H1 (cell line): ENCODE measurements at regions not wholly inside any gene's neighbourhood (a gene's known extent, or its start where the extent isn't known, plus 50 kb on each side); places are given as distances from the start of the nearest gene placed in this dataset.

Source experiments
- CTCF ChIA-PET: fragments of 300-600 bp; sonication (Branson Sonifier 250); formaldehyde crosslinking; loops from one replicate; lab custom pipeline; 2021; ENCODE audit not compliant: partially characterized antibody; lab: Charles Lee
- POLR2A ChIA-PET: fragments of 300-600 bp; sonication (Branson Sonifier 250); formaldehyde crosslinking; loops from one replicate; lab custom pipeline; 2021; ENCODE audit warnings: inconsistent platforms; ENCODE audit not compliant: partially characterized antibody; lab: Charles Lee
- DNase-seq, 2 experiments: peaks; one replicate each; pipeline versions ENCODE4 v3.0.0 to v3.0.0-alpha.2; 2010 to 2022; ENCODE audit warnings: low spot score in 2 of 2, low read depth in 1 of 2, mixed read lengths in 1 of 2
- FAIRE-seq: peaks from 2 replicates; lab custom pipeline; 2011; peaks lifted over from hg19 to GRCh38; lab: Jason Lieb, UNC
- H2AFZ ChIP-seq: 2 replicates; pipeline ENCODE4 v1.8.1; 2012; ENCODE audit warnings: low read length, inconsistent platforms
- H2AK5ac ChIP-seq: 2 replicates; pipeline ENCODE4 v1.6.1; 2013; ENCODE audit warnings: low read depth, low read length
- H2BK120ac ChIP-seq: replicated peaks from 2 replicates; pipeline ENCODE3; 2013; ENCODE audit warnings: low read depth, low read length, inconsistent platforms
- H2BK12ac ChIP-seq: 2 replicates; pipeline ENCODE4 v1.6.1; 2013; ENCODE audit warnings: low read depth, low read length
- H2BK15ac ChIP-seq: 2 replicates; pipeline ENCODE4 v1.6.1; 2013; ENCODE audit warnings: low read length
- H2BK20ac ChIP-seq: 2 replicates; pipeline ENCODE4 v1.6.1; 2013; ENCODE audit warnings: low read length
- H2BK5ac ChIP-seq: 2 replicates; pipeline ENCODE4 v1.6.1; 2013; ENCODE audit warnings: low read depth, low read length
- H3K14ac ChIP-seq: 2 replicates; pipeline ENCODE4 v1.6.1; 2013; ENCODE audit warnings: inconsistent platforms; ENCODE audit not compliant: insufficient read length
- H3K18ac ChIP-seq: 2 replicates; pipeline ENCODE4 v1.6.1; 2013; ENCODE audit warnings: low read length; ENCODE audit errors: extremely low read depth
- H3K23ac ChIP-seq: 2 replicates; pipeline ENCODE4 v1.6.1; 2013; ENCODE audit warnings: inconsistent platforms; ENCODE audit not compliant: insufficient read length
- H3K23me2 ChIP-seq: 2 replicates; pipeline ENCODE4 v1.6.1; 2013; ENCODE audit warnings: low read depth, low read length
- H3K27ac ChIP-seq: 2 replicates; pipeline ENCODE4 v1.6.1; 2011; ENCODE audit warnings: low read depth, low read length, inconsistent platforms
- H3K27me3 ChIP-seq, 4 experiments: replicated peaks in 1 of 4; 1 replicate in 1 of 4; 2 replicates in 3 of 4; pipeline versions ENCODE4 v1.6.1 to v1.8.1; 2011 to 2013; ENCODE audit warnings: low read length in 3 of 4, mild to moderate bottlenecking in 3 of 4, inconsistent platforms in 2 of 4, mixed read lengths in 2 of 4, moderate library complexity in 1 of 4; ENCODE audit not compliant: control insufficient read depth in 3 of 4, insufficient read depth in 3 of 4; ENCODE audit errors: extremely low read depth in 1 of 4
- H3K36me3 ChIP-seq, 4 experiments: 2 replicates each; pipeline versions ENCODE4 v1.6.1 to v1.8.1; 2011 to 2013; ENCODE audit warnings: mild to moderate bottlenecking in 4 of 4, low read length in 3 of 4, moderate library complexity in 2 of 4, control low read depth in 1 of 4, inconsistent platforms in 1 of 4; ENCODE audit not compliant: insufficient read depth in 4 of 4, control insufficient read depth in 2 of 4
- H3K4ac ChIP-seq: replicated peaks from 2 replicates; pipeline ENCODE3; 2013; ENCODE audit warnings: low read length, low read depth, mixed read lengths, inconsistent platforms; ENCODE audit not compliant: insufficient read length
- H3K4me1 ChIP-seq, 4 experiments: replicated peaks in 1 of 4; 1 replicate in 1 of 4; 2 replicates in 3 of 4; pipeline versions ENCODE4 v1.6.1 to v1.8.1; 2011 to 2013; ENCODE audit warnings: low read length in 3 of 4, inconsistent platforms in 2 of 4, mixed read lengths in 1 of 4; ENCODE audit not compliant: insufficient read depth in 4 of 4, control insufficient read depth in 3 of 4
- H3K4me2 ChIP-seq, 2 experiments: 2 replicates each; pipeline versions ENCODE4 v1.6.1 to v1.8.1; 2011 to 2013; ENCODE audit warnings: low read depth in 2 of 2, low read length in 2 of 2, control low read depth in 1 of 2, inconsistent platforms in 1 of 2, mild to moderate bottlenecking in 1 of 2; ENCODE audit not compliant: insufficient read depth in 1 of 2
- H3K4me3 ChIP-seq, 4 experiments: fragments of 200-600, 300-600 bp in 1 of 4; sonication (generic), shearing (Covaris generic), sonication (Bioruptor Twin) in 1 of 4; 2 replicates each; pipeline versions ENCODE4 v1.5.1 to v1.8.1; 2011 to 2016; ENCODE audit warnings: low read length in 4 of 4, low read depth in 3 of 4, control low read depth in 2 of 4, inconsistent platforms in 2 of 4, mild to moderate bottlenecking in 2 of 4, mixed read lengths in 1 of 4, moderate library complexity in 1 of 4; ENCODE audit not compliant: insufficient read depth in 2 of 4; ENCODE audit errors: extremely low read depth in 1 of 4
- H3K56ac ChIP-seq: replicated peaks from 2 replicates; pipeline ENCODE3; 2013; ENCODE audit warnings: low read depth, mild to moderate bottlenecking, mixed read lengths, low read length, inconsistent platforms; ENCODE audit not compliant: insufficient read length
- H3K79me1 ChIP-seq: 2 replicates; pipeline ENCODE4 v1.6.1; 2013; ENCODE audit warnings: low read depth, low read length, control low read depth
- H3K79me2 ChIP-seq, 2 experiments: 2 replicates each; pipeline versions ENCODE4 v1.6.1 to v1.8.1; 2012 to 2013; ENCODE audit warnings: low read length in 2 of 2, mild to moderate bottlenecking in 2 of 2, inconsistent platforms in 1 of 2; ENCODE audit not compliant: insufficient read depth in 2 of 2, control insufficient read depth in 1 of 2
- H3K9ac ChIP-seq, 4 experiments: replicated peaks in 1 of 4; 1 replicate in 1 of 4; 2 replicates in 3 of 4; pipeline versions ENCODE4 v1.6.1 to v1.8.1; 2011 to 2013; ENCODE audit warnings: low read depth in 3 of 4, low read length in 3 of 4, control low read depth in 2 of 4, mild to moderate bottlenecking in 2 of 4, moderate library complexity in 2 of 4, inconsistent platforms in 1 of 4; ENCODE audit errors: extremely low read depth in 1 of 4
- H3K9me3 ChIP-seq, 2 experiments: 2 replicates each; pipeline versions ENCODE4 v1.6.1 to v1.8.1; 2012 to 2013; ENCODE audit warnings: mild to moderate bottlenecking in 2 of 2, moderate library complexity in 2 of 2, control low read depth in 1 of 2, inconsistent platforms in 1 of 2, low read depth in 1 of 2, low read length in 1 of 2, mixed read lengths in 1 of 2; ENCODE audit not compliant: insufficient read depth in 2 of 2
- H4K20me1 ChIP-seq, 2 experiments: replicated peaks in 1 of 2; 2 replicates each; pipeline versions ENCODE3 to v1.8.1; 2011 to 2013; ENCODE audit warnings: inconsistent platforms in 2 of 2, low read length in 2 of 2, mild to moderate bottlenecking in 1 of 2; ENCODE audit not compliant: insufficient read depth in 2 of 2, control insufficient read depth in 1 of 2
- H4K5ac ChIP-seq: 2 replicates; pipeline ENCODE4 v1.6.1; 2013; ENCODE audit warnings: low read length, low read depth, mixed read lengths, inconsistent platforms; ENCODE audit not compliant: insufficient read length
- H4K8ac ChIP-seq: 2 replicates; pipeline ENCODE4 v1.8.0; 2013; ENCODE audit warnings: mild to moderate bottlenecking, moderate library complexity, low read length, inconsistent platforms; ENCODE audit not compliant: insufficient read depth; ENCODE audit errors: extremely low read depth
- H4K91ac ChIP-seq: replicated peaks from 2 replicates; pipeline ENCODE3; 2013; ENCODE audit warnings: low read length, mixed read lengths, inconsistent platforms; ENCODE audit not compliant: insufficient read length
- ASH2L ChIP-seq: fragments of 200-600, 300-600 bp; sonication (generic); IDR thresholded peaks from one replicate; pipeline ENCODE4 v1.7.1; 2017; ENCODE audit warnings: low read length
- CBX5 ChIP-seq: fragments of 300-800, 300-1000 bp; sonication (generic); IDR thresholded peaks from 2 replicates; pipeline ENCODE4 v1.7.1; 2016; ENCODE audit warnings: antibody characterized with exemption, low read length, low read depth
- GABPA ChIP-seq: IDR thresholded peaks from 2 replicates; pipeline ENCODE4 v1.6.1; 2011; ENCODE audit warnings: mild to moderate bottlenecking, low read length, moderate library complexity, borderline replicate concordance; ENCODE audit not compliant: insufficient read depth
- KDM1A ChIP-seq: fragments of 200-600, 300-600 bp; sonication (generic); IDR thresholded peaks from 2 replicates; pipeline ENCODE4 v1.7.1; 2016; ENCODE audit warnings: mild to moderate bottlenecking, low read length, borderline replicate concordance
- MAX ChIP-seq: IDR thresholded peaks from 2 replicates; pipeline ENCODE4 v1.6.1; 2012; ENCODE audit warnings: inconsistent platforms
- POLR2A ChIP-seq, 2 experiments: IDR thresholded peaks; 1 replicate in 1 of 2; 2 replicates in 1 of 2; pipeline ENCODE4 v1.6.1; 2011; ENCODE audit warnings: low read depth in 2 of 2, low read length in 2 of 2, mild to moderate bottlenecking in 2 of 2; ENCODE audit errors: control extremely low read depth in 1 of 2
- POU5F1 ChIP-seq: IDR thresholded peaks from 2 replicates; pipeline ENCODE4 v1.6.1; 2011; ENCODE audit warnings: low read depth, mild to moderate bottlenecking, low read length, moderate library complexity
- SRF ChIP-seq: IDR thresholded peaks from 2 replicates; pipeline ENCODE4 v1.6.1; 2011; ENCODE audit warnings: mild to moderate bottlenecking, low read depth, low read length, moderate library complexity
- TCF12 ChIP-seq: IDR thresholded peaks from 2 replicates; pipeline ENCODE4 v1.6.1; 2011; ENCODE audit warnings: low read depth, mild to moderate bottlenecking, low read length

GRCh38 chr16:18068477-18068876 is 268.1 kb downstream of the NPIPA8 start:
- no peak for TF ChIP-seq POU5F1
- no peak for TF ChIP-seq TCF12
- TF ChIP-seq GABPA: no peak
- no peak for TF ChIP-seq POLR2A (IDR thresholded peaks at IDR 0.05; ENCODE audit: control extremely low read depth in 1 of 2, low read depth in 2 of 2, low read length in 2 of 2)
- TF ChIP-seq SRF: no peak
- no peak for TF ChIP-seq ASH2L
- TF ChIP-seq KDM1A: no peak
- TF ChIP-seq MAX: no peak
- no peak for TF ChIP-seq CBX5
- TF ChIP-seq, all 59 proteins: peak for 0
- Histone ChIP-seq H3K27me3 (no peaks in the 10 kb centered on the region; a peak in 1 of 7 replicates), H3K79me1 (no peaks in the 10 kb centered on the region), H3K23me2 (no peaks in the 10 kb centered on the region; the same call in 1 of the 2 replicates), H3K27ac (no peak overlapping the region), H4K5ac (no peak overlapping the region), H3K14ac (no peak overlapping the region), H3K56ac (no peak overlapping the region), H3K9me3 (peaks cover 0 to 3% of the 10 kb centered on the region in 2 experiments; a peak in 1 of 4 replicates), H4K91ac (no peak overlapping the region), H2AK5ac (no peak overlapping the region), H3K4me3 (no peak overlapping the region), H3K9ac (no peak overlapping the region), H3K4me2 (no peak overlapping the region), H2AFZ (no peak overlapping the region), H2BK5ac (no peak overlapping the region), H2BK12ac (no peak overlapping the region), H2BK20ac (no peak overlapping the region; the same call in 1 of the 2 replicates), H3K23ac (no peak overlapping the region), H3K4ac (no peak overlapping the region), H4K20me1 (no peaks in the 10 kb centered on the region), H4K8ac (no peak overlapping the region), H2BK15ac (no peak overlapping the region), H3K79me2 (no peaks in the 10 kb centered on the region), H2BK120ac (no peak overlapping the region), H3K36me3 (no peaks in the 10 kb centered on the region), H3K18ac (no peak overlapping the region), H3K4me1 (peaks cover 0 to 11% (median 4%) of the 10 kb centered on the region in 4 experiments; a peak in 4 of 7 replicates)
- DNase-seq (no peak), FAIRE-seq (no peak)
- POLR2A ChIA-PET: no interaction called here
- CTCF ChIA-PET: no interaction called here
